Trophoblast cell (in vitro differentiated cells and primary cell): ENCODE measurements at regions not wholly inside any gene's neighbourhood (a gene's known extent, or its start where the extent isn't known, plus 50 kb on each side); places are given as distances from the start of the nearest gene placed in this dataset.
"Not testable (repeated sequence)": the region's sequence is repeated elsewhere in the genome, so short reads cannot be mapped to it uniquely, and the experiment has no call there.

Experiments
- DNase-seq, 2 donors: peaks; one replicate each; pipeline ENCODE4 v3.0.0-alpha.2; 2016
- H2AFZ ChIP-seq: 2 replicates; pipeline ENCODE4 v1.6.1; 2013; ENCODE audit warnings: low read length, moderate library complexity, mild to moderate bottlenecking; ENCODE audit not compliant: insufficient read depth, poor library complexity
- H2AK5ac ChIP-seq: 2 replicates; pipeline ENCODE4 v1.6.1; 2013; ENCODE audit warnings: mild to moderate bottlenecking, low read length
- H2BK120ac ChIP-seq: 2 replicates; pipeline ENCODE4 v1.6.1; 2013; ENCODE audit warnings: low read length, mild to moderate bottlenecking, moderate library complexity; ENCODE audit not compliant: insufficient read depth, poor library complexity
- H2BK12ac ChIP-seq: 2 replicates; pipeline ENCODE4 v1.6.1; 2013; ENCODE audit warnings: mild to moderate bottlenecking, low read length, moderate library complexity
- H2BK5ac ChIP-seq: 2 replicates; pipeline ENCODE4 v1.6.1; 2013; ENCODE audit warnings: low read length, low read depth, moderate library complexity, mild to moderate bottlenecking; ENCODE audit not compliant: poor library complexity
- H3K14ac ChIP-seq: 2 replicates; pipeline ENCODE4 v1.6.1; 2013; ENCODE audit warnings: mild to moderate bottlenecking, low read length
- H3K18ac ChIP-seq: 2 replicates; pipeline ENCODE4 v1.6.1; 2013; ENCODE audit warnings: mild to moderate bottlenecking, low read length
- H3K23ac ChIP-seq: 2 replicates; pipeline ENCODE4 v1.6.1; 2013; ENCODE audit warnings: low read length
- H3K27ac ChIP-seq: 2 replicates; pipeline ENCODE4 v1.5.1; 2013; ENCODE audit warnings: low read depth, mild to moderate bottlenecking, inconsistent platforms, low read length, moderate library complexity
- H3K27me3 ChIP-seq: 2 replicates; pipeline ENCODE4 v1.6.1; 2013; ENCODE audit warnings: inconsistent platforms, mild to moderate bottlenecking, low read length, moderate library complexity; ENCODE audit not compliant: insufficient read depth
- H3K36me3 ChIP-seq, 2 experiments: 1 replicate in 1 of 2; 2 replicates in 1 of 2; pipeline ENCODE4 v1.6.1; 2013; ENCODE audit warnings: low read length in 2 of 2, mild to moderate bottlenecking in 2 of 2, moderate library complexity in 1 of 2; ENCODE audit not compliant: insufficient read depth in 2 of 2, control insufficient read depth in 1 of 2
- H3K4ac ChIP-seq: 2 replicates; pipeline ENCODE4 v1.6.1; 2013; ENCODE audit warnings: low read depth, mild to moderate bottlenecking, low read length, moderate library complexity
- H3K4me1 ChIP-seq, 2 experiments: 1 replicate in 1 of 2; 2 replicates in 1 of 2; pipeline ENCODE4 v1.6.1; 2013; ENCODE audit warnings: low read length in 2 of 2, mild to moderate bottlenecking in 2 of 2, moderate library complexity in 1 of 2; ENCODE audit not compliant: insufficient read depth in 2 of 2, control insufficient read depth in 1 of 2
- H3K4me2 ChIP-seq: 2 replicates; pipeline ENCODE4 v1.6.1; 2013; ENCODE audit warnings: inconsistent platforms, mild to moderate bottlenecking, low read length, moderate library complexity
- H3K4me3 ChIP-seq: 2 replicates; pipeline ENCODE4 v1.5.1; 2013; ENCODE audit warnings: mild to moderate bottlenecking, low read depth, low read length, inconsistent platforms
- H3K79me1 ChIP-seq: one replicate; pipeline ENCODE4 v1.6.1; 2013; ENCODE audit warnings: low read length
- H3K79me2 ChIP-seq: 2 replicates; pipeline ENCODE4 v1.6.1; 2013; ENCODE audit warnings: low read length, mild to moderate bottlenecking; ENCODE audit not compliant: control insufficient read depth, insufficient read depth, poor library complexity
- H3K9ac ChIP-seq: 2 replicates; pipeline ENCODE4 v1.6.1; 2013; ENCODE audit warnings: mild to moderate bottlenecking, low read length
- H3K9me3 ChIP-seq: 2 replicates; pipeline ENCODE4 v1.6.1; 2013; ENCODE audit warnings: low read depth, mild to moderate bottlenecking, control low read depth, inconsistent platforms, low read length; ENCODE audit not compliant: insufficient read depth
- H4K12ac ChIP-seq: 2 replicates; pipeline ENCODE4 v1.6.1; 2013; ENCODE audit warnings: low read depth, mild to moderate bottlenecking, low read length, moderate library complexity
- H4K8ac ChIP-seq: 2 replicates; pipeline ENCODE4 v1.6.1; 2013; ENCODE audit warnings: low read depth, mild to moderate bottlenecking, low read length, moderate library complexity
- H4K91ac ChIP-seq: one replicate; pipeline ENCODE4 v1.6.1; 2013; ENCODE audit warnings: low read depth, mild to moderate bottlenecking, low read length, moderate library complexity
- WGBS: extraction: QIAGEN DNeasy Blood & Tissue Kit; methylation state at CpG from one replicate; pipeline ENCODE4 v1.1.7; 2013; ENCODE audit warnings: missing lambda C conversion rate; ENCODE audit not compliant: insufficient read length, insufficient coverage; ENCODE audit errors: extremely low coverage; 5-methylcytosine and 5-hydroxymethylcytosine counted together

- not testable (repeated sequence) for H3K4me2 ChIP-seq, H2AK5ac ChIP-seq, H3K79me2 ChIP-seq, H2BK5ac ChIP-seq, H3K36me3 ChIP-seq, H4K8ac ChIP-seq, H3K14ac ChIP-seq, H2BK120ac ChIP-seq, H4K91ac ChIP-seq, H3K79me1 ChIP-seq, H3K4me3 ChIP-seq, DNase-seq, H3K4me1 ChIP-seq, H4K12ac ChIP-seq, H3K9ac ChIP-seq, H3K9me3 ChIP-seq, H2AFZ ChIP-seq, H3K18ac ChIP-seq, H3K27me3 ChIP-seq, H2BK12ac ChIP-seq, H3K23ac ChIP-seq, H3K27ac ChIP-seq, H3K4ac ChIP-seq
- WGBS, result no CpG with 5 or more reads among the region's 1 CpG
These were observed 170.2 kb upstream of the OR4C13 start for GRCh38 chr11:49782000-49782399.

DNA sequence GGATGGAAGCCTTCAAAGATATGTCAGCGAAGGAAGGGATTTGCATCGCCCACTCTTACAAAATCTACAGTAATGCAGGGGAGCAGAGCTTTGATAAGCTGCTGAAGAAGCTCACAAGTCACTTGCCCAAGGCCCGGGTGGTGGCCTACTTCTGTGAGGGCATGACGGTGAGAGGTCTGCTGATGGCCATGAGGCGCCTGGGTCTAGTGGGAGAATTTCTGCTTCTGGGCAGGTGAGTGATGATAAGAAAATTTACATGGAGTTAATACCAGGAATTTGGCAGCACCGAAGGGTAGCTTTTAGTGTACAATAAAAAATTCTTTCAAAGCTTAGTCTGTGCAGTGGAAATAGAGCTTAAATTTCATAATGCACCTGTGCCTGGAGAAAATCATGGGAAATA, 168.3 kb upstream of the OR4C13 start:
- not testable (repeated sequence) for H3K79me1 ChIP-seq, H2BK120ac ChIP-seq, DNase-seq, H2BK5ac ChIP-seq, H3K14ac ChIP-seq, H3K27ac ChIP-seq, H2AFZ ChIP-seq, H2BK12ac ChIP-seq, H3K9ac ChIP-seq, H2AK5ac ChIP-seq, H4K12ac ChIP-seq, H3K4me2 ChIP-seq, H3K18ac ChIP-seq, H3K4me1 ChIP-seq, H3K4me3 ChIP-seq, H3K79me2 ChIP-seq, H3K23ac ChIP-seq, H3K4ac ChIP-seq, H4K8ac ChIP-seq, H3K27me3 ChIP-seq, H3K9me3 ChIP-seq, H3K36me3 ChIP-seq, H4K91ac ChIP-seq
- WGBS, result no CpG with 5 or more reads among the region's 6 CpGs

DNA sequence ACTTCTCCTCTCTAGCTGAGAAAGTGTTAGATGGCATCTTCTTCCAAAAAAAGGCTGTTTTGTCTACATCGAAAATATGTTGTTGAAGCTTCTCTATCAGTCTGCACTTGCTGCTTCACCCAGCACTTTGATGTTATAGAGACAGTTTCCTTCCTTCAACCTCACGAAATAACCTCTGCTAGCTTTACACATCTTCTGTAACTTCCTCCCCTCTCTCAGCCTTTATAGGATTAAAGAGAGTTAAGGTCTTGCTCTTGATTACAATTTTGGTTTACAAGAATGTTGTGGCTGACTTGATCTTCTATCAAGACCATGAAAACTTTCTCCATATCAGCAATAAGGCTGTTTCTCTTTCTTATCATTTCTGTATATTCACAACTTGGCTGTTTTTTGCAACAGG, 162.4 kb upstream of the OR4C13 start:
- not testable (repeated sequence) for H3K14ac ChIP-seq, H3K4me3 ChIP-seq

GRCh38 chr11:49798206-49798837, 153.9 kb upstream of the OR4C13 start:
- H3K27me3 ChIP-seq, H3K4ac ChIP-seq, H3K18ac ChIP-seq, H3K4me3 ChIP-seq, H3K14ac ChIP-seq, H4K12ac ChIP-seq, H3K9me3 ChIP-seq, H2BK5ac ChIP-seq, H2BK120ac ChIP-seq, H3K4me2 ChIP-seq, H3K79me1 ChIP-seq, H4K8ac ChIP-seq, DNase-seq, H3K79me2 ChIP-seq, H3K27ac ChIP-seq, H3K9ac ChIP-seq, H2AFZ ChIP-seq, H2BK12ac ChIP-seq, H3K36me3 ChIP-seq, H3K4me1 ChIP-seq, H3K23ac ChIP-seq, H2AK5ac ChIP-seq, H4K91ac ChIP-seq: not testable (repeated sequence)
- no CpG with 5 or more reads among the region's 39 CpGs for WGBS

More for the DNA sequence above, 162.4 kb upstream of the OR4C13 start:
- H3K18ac ChIP-seq, H3K9me3 ChIP-seq, H4K12ac ChIP-seq, H3K4ac ChIP-seq, H3K79me1 ChIP-seq, H3K9ac ChIP-seq, H3K27me3 ChIP-seq, H4K8ac ChIP-seq, H2BK12ac ChIP-seq, H2AFZ ChIP-seq, H2AK5ac ChIP-seq, DNase-seq, H2BK120ac ChIP-seq, H3K27ac ChIP-seq, H3K4me1 ChIP-seq, H2BK5ac ChIP-seq, H3K79me2 ChIP-seq, H4K91ac ChIP-seq, H3K4me2 ChIP-seq, H3K36me3 ChIP-seq, H3K23ac ChIP-seq: not testable (repeated sequence)
- WGBS, result no CpG with 5 or more reads among the region's 2 CpGs
